ENCODE measurements at regions not wholly inside any gene's neighbourhood (a gene's known extent, or its start where the extent isn't known, plus 50 kb on each side); places are given as distances from the start of the nearest gene placed in this dataset.
"Not testable (repeated sequence)": the region's sequence is repeated elsewhere in the genome, so short reads cannot be mapped to it uniquely, and the experiment has no call there.

- no peak for DNase-seq
Observed at GRCh38 chr5:42989190-42989589, 50.9 kb downstream of the ANXA2R start.

DNA sequence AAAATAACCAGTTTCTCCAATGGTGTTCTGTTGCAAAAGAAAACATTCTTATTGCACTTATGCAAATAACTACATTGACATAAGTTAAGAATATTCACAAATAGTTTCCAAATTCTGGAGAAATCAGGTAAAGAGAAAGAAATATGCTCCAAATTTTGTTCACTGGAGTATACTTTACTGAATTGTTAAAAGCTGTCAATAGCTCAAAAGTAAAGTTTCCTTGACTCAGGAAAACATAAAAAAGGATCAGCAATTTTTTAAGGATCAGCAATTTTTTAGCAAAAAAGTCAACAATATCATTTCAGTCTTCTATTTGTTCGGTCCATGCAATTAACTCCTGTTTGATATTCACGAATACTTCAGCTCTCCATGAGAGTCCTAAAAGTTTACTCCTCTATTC is 51.6 kb downstream of the ANXA2R start:
- DNase-seq, result no peak

DNA sequence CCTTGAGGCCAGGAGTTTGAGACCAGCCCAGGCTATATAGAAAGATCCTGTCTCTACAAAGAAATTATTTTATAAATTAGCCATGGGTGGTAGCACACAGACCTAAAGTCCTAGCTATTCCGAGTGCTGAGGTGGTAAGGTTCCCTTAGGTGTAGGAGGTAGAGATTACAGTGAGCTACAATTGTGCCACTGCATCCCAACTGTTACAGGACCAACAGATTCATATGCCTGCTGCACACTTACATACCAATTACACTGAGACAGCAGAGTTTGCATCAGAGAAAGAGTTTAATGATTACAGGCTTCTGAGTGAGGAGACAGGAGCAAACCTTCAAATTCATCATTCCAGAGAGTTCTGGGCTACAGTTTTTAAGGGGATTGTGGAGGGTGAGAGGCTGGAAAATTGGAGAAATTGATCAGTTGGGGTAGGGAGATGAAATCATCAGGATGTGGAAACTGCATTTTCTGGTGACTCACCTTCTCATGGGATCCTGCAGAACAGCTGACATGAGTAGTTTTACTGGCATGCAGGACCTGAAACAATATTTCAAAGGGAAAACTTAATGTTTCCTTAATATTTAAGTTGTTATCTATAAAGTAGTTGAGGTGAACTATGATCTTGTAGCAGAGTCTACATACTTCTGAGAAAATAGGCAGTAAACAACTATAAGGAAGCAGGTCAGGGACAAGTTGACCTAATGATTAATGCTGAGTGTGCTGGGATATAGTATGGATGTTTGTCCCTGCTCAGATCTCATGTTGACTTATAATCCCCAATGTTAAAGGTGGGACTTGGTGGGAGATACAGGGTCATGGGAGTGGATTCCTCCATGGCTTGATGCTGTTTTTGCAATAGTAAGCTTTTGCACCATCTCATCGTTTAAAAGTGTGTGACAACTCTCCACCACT is 54.7 kb downstream of the ANXA2R start:
- DNase-seq, result no peak

DNA sequence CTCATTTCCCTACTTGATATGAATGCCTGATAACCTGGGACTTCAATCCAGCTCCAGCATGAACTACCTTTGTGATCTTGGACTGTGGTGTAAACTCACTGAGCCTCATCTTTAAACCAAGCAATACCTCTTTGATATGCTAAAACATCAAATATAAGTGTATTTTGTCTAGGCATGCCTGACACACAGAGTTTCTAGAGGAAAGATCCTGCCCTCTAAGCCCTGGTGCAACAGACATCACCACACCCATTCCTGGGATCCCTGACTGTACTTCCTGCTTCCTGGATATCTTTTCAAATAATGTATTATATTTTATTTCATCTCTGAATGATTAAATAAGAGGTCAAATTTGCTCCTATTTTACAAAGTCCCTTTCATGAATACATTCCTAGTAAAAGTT is 55.8 kb downstream of the ANXA2R start:
- DNase-seq, result no peak

GRCh38 chr5:42982107-42982622 is 58.0 kb downstream of the ANXA2R start:
- DNase-seq, result no peak

DNA sequence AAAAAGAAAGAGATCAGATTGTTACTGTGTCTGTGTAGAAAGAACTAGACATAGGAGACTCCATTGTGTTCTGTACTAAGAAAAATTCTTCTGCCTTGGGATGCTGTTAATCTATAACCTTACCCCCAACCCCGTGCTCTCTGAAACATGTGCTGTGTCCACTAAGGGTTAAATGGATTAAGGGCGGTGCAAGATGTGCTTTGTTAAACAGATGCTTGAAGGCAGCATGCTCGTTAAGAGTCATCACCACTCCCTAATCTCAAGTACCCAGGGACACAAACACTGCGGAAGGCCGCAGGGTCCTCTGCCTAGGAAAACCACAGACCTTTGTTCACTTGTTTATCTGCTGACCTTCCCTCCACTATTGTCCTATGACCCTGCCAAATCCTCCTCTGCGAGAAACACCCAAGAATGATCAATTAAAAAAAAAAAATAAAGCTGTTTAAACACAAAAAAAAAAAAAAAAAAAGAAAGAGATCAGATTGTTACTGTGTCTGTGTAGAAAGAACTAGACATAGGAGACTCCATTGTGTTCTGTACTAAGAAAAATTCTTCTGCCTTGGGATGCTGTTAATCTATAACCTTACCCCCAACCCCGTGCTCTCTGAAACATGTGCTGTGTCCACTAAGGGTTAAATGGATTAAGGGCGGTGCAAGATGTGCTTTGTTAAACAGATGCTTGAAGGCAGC is 58.6 kb downstream of the ANXA2R start:
- DNase-seq, result not testable (repeated sequence)

DNA sequence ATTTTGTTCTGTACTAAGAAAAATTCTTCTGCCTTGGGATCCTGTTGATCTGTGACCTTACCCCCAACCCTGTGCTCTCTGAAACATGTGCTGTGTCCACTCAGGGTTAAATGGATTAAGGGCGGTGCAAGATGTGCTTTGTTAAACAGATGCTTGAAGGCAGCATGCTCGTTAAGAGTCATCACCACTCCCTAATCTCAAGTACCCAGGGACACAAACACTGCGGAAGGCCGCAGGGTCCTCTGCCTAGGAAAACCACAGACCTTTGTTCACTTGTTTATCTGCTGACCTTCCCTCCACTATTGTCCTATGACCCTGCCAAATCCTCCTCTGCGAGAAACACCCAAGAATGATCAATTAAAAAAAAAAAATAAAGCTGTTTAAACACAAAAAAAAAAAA is 59.1 kb downstream of the ANXA2R start:
- DNase-seq, result not testable (repeated sequence)

DNA sequence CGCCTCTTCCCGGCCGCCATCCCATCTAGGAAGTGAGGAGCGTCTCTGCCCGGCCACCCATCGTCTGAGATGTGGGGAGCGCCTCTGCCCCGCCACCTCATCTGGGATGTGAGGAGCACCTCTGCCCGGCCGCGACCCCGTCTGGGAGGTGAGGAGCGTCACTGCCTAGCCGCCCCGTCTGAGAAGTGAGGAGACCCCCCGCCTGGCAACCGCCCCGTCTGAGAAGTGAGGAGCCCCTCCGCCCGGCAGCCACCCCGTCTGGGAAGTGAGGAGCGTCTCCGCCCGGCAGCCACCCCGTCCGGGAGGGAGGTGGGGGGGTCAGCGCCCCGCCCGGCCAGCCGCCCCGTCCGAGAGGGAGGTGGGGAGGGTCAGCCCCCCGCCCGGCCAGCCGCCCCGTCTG is 59.7 kb downstream of the ANXA2R start:
- not testable (repeated sequence) for DNase-seq

GRCh38 chr5:42979242-42979641 is 60.9 kb downstream of the ANXA2R start:
- DNase-seq, result not testable (repeated sequence)

DNA sequence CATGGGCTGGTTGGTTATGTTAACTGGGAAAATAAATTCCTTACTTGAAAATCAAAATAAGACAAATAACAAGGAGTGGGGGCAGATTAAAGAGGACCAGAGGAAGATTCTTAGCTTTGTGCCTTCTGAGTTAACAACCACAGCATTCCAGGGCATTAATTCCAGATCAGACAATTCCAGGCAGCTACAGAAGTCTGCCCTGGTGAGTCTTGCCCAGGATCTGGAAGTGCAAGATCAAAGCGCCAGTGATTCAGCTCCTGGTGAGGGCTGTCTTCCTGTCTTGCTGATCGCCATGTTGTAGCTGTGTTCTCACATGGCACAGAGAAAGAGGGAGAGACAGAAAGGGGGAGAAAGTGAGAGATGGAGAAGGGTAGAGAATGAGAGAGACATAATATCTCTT is 65.6 kb downstream of the ANXA2R start:
- no peak for DNase-seq

DNA sequence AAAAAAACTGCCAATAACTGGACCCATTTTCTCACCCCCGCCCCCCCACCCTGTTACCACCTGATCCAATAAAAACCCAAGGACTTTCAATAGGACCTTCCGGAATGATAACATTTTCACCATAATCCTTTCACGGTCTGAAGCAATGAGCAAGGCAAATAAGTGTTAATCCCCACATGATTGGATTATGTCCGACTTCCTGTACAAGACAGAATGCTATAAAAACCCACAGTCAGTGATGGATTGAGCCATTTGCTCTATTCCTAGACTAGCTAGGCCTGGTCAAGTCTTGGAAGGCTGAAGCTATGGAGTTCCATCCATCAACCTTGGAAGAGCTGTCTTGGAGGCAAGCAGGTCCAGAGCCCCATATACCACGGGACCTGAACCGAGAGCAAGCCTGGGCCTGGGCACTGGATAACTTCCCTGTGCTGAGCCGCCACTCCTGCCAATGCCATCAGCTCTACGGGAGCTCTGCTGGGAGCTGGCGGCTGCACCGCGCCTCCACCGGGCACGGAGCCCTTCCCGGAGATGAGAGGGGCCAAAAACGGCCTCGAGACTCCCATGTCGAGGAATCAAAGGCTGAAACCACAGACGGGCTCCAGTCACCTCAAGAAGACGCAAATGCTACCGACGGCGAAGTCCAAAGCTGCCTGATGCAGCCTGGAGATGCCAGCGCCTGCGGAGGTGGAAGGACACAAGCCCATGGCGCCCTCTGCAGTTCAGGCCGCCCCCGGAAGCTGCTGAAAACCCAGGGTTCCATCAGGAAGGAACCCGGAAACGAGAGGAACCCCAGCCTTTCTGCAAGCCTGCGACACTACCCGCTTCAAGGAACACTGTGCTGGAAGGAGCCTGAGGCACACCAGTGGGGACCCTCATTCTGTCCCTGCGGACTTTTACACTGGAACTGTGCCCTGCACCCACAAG is 69.2 kb downstream of the ANXA2R start:
- no peak for DNase-seq

- DNase-seq, result no peak
Observed at GRCh38 chr5:42965934-42966333, 74.2 kb downstream of the ANXA2R start.

DNA sequence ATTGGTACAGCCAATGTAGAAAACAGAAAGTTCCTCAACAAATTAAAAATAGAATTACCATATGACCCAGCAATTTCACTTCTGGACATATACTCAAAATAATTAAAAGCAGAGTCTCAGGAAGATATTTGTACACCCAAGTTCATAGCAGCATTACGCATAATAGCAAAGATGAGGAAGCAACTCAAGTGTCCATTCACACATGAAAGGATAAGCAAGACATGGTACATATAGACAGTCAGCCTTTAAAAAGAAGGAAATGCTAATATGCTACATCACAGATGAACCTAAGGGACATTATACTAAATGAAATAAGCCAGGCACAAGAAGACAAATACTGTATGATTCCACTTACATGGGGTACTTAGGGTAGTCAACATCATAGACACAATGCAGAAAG is 76.7 kb downstream of the ANXA2R start:
- DNase-seq, result no peak

GRCh38 chr5:42962124-42962523 is 78.0 kb downstream of the ANXA2R start:
- no peak for DNase-seq

DNA sequence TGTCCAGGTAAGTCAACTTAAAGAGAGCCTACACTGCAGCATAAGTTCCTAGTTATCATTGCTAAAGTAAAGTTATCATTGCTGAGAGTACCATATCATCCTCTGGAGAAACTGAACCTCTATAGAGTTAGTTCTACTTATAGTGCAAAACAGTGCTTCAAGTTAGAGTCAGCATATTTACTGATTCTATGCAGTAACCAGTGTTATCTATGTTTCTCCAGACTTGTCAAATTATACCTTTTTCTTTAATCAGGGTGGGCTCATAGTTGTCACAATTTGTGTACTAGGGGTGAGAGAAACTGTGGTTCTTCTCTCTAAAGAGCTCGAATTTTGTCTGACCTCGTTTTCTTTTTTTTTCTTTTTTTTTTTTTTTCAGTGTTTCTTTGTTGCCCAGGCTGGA is 79.6 kb downstream of the ANXA2R start:
- no peak for DNase-seq

DNA sequence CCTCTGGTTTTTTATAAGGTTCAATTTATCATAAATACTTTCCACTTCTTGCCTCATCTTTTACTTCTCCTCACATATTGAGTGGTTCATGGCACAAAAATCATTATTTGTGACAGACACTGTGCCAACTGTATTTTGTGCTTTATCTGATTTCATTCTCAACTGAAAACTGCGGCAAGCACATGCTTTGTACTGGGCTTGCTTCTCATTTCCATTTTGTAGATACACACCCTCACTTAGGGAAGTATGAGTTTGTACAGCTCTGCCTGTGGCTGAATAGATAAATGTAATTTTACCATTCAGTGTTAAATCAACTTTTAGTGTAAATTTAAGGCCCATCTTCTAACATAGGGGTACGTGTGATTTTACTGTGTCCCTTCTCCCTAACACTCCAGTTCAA is 83.6 kb downstream of the ANXA2R start:
- DNase-seq, result no peak

DNA sequence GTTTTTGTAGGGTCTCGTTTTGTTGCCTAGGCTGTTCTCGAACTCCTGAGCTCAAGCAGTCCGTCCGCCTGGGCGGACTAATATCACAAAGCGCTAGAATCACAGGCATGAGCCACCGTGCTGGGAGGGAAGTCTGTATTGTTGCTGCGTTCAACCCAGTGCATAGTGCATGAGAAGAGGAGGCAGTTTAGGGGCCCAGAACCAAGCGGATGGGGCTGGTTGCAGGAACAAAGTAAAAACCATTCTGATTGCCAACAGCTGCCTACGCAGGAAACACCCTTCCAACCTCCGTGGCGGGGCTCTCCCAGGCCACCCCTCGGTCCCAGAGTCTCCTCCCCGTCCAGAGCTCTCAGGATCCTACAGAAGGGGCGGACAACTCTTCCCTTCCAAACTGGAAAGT is 87.1 kb downstream of the ANXA2R start:
- no peak for DNase-seq

DNA sequence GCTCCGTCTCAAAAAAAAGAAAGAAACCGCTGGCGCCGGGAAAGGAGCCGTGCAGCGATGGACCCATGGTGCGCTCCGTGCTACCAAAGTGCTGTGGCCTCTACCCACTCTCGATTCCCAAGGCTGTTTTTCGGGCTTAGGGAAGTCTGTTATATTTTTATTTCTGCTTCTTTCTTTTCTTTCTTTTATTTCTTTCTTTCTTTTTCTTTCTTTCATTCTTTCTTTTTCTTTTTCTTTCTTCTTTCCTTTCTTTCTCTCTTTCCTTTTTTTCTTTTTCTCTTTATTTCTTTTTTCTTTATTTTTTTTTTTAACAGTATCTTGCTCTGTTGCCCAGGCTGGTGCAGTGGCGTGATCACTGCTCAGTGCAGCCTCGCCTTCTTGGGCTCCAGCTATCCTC is 87.5 kb downstream of the ANXA2R start:
- DNase-seq, result peak; percentile 16

GRCh38 chr5:42951293-42951840 is 88.8 kb downstream of the ANXA2R start:
- peak; percentile 50 for DNase-seq

DNA sequence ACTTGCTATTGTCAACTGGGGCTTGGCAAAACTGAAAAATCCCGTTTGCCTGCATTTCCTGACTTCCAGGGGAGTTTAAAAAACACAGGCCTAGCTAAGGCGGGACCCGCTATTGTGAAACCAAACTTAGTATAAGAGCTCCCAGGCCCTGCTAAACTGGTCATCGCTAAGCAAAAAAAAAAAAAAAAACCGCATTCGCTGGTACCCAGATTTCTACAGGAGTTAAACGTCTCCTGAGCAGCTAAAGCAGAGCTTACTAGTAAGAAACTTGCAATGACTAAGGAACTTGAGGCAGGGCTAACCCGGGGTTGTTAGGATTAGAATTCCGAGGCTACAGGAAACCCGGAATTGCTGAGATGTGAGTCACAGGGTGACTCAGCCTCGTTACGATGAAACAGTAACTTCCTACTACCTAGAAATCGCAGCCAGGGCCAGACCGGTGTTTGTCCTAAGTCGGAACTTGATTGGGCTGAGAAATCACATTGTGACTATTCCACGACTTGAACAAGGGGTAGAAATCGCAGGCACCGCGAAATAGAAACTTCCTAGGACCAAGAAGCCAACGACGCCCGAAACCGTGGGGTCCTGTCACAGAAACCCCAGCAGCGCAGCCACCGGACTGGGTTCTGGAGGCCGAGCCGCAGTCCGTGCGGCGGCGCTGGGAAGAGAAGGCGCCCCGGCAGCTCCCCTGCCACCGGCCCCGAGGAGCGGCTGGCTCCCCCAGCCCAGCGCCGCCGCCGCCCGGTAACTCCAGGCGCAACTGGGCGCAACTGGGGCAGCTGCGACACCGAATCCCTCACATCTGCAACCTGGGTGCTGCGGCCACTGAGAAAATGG is 89.4 kb downstream of the ANXA2R start:
- DNase-seq, result peak; percentile 72

- DNase-seq, result no peak
Observed at GRCh38 chr5:42950116-42950455, 90.0 kb downstream of the ANXA2R start.

All from tongue (tissue), 1 donor.